ENCODE measurements at regions not wholly inside any gene's neighbourhood (a gene's known extent, or its start where the extent isn't known, plus 50 kb on each side); places are given as distances from the start of the nearest gene placed in this dataset.

DNA sequence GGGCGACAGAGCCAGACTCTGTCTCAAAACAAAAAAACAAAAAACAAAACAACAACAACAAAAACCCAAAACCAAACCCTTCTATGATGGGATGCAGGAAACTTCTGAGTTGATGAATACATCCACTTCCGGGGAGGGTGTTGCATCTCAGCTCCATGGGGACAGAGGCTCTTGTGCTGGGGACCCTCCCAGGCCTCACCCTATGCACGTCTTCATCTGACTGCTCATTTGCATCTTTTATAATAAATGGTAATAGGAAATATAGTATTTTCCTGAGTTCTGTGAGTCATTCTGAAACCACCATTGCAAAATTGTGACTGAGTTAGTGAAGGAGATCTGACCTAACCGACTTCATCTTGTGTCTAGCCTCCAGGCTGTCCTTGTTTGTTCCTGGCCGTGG lies 109.5 kb upstream of the SLC28A3 start:
- DNase-seq (ENCODE audit: low read depth) = no peak

DNA sequence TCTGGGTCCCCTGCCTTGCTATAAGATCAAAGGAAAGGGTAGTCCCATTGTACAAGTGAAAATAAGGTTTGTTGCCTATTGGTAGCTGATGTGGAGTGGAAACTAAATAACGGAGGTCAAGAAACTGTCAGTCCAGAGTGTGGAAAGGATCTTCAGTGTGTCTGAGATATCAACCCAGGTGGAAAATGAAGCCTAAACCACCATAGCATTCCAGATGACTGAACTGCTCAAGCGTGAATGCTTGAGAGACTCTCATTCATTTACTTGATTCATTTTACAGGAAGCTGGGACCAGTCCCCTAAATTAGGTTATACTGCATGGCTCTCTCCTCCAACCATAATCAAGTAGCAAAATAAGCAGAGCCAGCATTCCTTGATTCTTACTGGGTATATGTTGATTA lies 116.0 kb upstream of the SLC28A3 start:
- no peak for DNase-seq (ENCODE audit: low read depth)

DNA sequence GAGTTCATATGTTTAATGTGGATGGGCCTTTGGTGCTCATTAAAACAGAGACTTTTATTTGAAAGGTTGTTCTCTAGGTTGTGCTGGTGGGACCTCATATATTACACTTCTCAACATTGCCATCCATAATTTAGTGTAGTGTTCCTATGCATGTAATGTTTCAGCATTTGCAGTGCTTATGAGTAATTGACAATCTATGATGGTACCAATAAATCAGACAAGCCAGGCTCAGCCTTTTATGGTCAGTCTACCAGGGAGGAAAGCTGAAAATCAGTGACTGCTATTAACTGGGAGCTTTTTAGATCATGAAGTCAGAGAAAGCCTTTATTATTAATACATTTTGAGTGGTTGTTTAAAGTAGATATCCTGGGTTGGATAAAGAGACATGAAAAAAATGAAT lies 120.1 kb upstream of the SLC28A3 start:
- no peak for DNase-seq (ENCODE audit: low read depth)

DNA sequence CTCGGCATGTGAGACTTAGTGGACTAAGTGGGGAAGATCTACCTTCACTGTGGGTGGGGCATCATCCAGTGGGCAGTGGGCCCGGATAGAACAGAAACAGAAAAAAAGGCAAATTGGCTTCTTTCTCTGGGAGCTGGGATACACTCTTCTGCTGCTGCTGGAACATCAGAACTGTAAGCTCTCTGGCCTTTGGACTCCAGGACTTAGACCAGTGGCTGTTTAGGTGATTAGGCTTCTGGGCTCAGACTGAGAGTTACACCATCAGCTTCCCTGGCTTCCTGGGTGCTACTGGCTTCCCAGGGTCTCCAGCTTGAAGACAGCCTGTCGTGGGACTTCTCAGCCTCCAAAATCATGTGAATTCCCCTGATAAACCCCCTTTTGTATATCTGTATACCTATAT lies 122.7 kb upstream of the SLC28A3 start:
- no peak for DNase-seq (ENCODE audit: low read depth)

DNA sequence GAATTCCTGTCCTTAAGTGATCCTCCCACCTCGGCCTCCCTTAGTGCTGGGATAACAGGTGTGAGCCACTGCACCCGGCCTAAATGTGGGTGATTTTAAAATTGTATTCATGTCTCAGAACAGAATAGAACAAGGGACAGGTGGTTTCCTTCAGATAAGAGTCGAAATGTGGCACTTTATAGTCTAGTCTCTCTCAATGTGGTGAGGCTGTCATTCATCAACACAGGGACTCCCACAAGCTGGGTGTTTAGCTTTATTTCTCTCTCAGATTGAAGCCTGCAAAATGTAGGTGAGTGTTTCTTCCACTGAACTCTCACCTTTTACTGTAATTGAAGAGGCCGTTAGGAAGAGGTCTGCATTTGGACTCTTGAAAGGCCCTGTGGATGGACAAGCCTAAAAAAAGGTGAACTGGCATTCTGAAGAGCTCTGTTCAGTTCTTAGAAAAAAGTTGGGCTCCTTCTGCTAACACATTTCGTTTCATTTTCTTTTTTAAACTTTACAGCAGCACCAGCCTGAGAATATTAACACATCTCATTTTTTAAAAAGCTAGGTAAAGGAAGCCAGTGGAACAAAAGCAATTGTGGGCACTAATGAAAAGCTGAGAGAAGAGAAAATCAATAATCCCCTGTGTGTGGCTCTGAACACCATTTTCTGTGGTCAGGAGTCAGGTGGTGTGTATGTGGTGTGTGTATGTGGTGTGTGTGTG lies 126.2 kb upstream of the SLC28A3 start:
- DNase-seq (ENCODE audit: low read depth) = no peak

DNA sequence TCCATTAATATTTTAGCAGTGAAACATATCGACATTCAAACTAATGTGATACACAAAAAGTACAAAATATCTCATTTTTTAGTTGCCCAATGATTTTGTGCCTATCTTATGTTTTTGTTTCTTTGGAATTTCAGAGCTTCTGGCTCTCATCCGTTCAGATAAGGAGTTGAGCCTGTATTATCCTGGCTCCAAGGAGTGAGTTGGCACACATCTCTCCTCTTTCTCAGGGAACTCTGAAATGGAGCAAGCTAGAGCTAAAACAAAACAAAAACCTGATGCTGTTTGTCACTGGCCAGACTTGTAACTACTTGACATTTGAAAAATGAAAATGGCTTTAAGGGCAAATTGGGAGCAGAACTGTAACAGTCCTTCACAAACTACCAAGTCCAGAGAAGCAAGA lies 131.3 kb upstream of the SLC28A3 start:
- no peak for DNase-seq (ENCODE audit: low read depth)

DNA sequence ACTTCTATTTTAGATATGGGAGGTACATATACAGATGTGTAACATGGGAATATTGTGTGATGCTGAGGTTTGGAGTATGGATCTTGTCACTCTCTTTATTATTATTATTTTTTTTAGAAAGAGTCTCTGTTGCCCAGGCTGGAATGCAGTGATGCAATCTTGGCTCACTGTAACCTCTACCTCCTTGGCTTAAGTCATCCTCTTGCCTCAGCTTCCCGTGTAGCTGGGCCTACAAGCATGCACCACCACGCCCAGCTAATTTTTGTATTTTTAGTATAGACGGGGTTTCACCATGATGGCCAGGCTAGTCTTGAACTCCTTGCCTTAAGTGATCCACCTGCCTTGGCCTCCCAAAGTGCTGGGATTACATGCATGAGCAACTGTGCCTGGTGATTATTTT lies 138.4 kb upstream of the SLC28A3 start:
- DNase-seq (ENCODE audit: low read depth) = no peak

DNA sequence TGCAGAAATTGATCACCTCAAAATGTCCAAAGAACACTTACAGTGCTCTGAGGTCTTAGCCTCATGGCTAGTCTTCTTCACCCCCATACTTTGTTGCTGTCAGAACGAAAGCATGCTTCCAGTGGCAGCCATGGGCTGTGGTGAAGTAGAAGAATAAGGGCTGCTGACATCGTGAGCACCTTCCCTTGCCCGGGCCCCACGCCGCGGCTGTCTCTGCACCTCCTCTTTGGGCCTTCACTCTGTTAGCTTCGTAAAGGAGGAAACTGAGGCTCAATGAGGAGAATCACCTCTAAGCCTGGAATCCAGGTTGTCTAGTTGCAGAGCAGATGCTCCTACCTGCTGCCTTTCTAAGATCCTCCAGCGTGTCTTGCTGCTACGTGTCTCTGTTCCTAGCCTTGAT lies 139.5 kb upstream of the SLC28A3 start:
- no peak for DNase-seq (ENCODE audit: low read depth)

DNA sequence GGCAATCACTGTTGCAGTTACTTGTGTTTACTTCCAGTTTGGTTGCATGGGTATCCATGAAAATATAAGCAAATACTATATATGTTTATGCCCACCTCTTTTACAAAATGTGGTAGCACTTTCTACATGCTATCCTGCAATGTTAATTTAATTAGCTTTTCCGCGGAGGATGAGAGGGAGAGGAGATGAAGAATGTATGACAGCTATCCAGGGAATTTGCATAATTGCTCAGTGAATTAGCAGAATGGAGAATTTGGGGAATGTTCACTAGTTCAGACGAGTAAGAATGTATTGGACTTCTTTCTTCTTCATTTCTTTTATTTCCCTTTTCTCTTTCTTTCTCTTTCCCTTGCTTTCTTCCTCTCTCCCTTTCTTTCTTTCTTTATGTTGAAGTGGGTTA lies 140.7 kb upstream of the SLC28A3 start:
- no peak for DNase-seq (ENCODE audit: low read depth)

DNA sequence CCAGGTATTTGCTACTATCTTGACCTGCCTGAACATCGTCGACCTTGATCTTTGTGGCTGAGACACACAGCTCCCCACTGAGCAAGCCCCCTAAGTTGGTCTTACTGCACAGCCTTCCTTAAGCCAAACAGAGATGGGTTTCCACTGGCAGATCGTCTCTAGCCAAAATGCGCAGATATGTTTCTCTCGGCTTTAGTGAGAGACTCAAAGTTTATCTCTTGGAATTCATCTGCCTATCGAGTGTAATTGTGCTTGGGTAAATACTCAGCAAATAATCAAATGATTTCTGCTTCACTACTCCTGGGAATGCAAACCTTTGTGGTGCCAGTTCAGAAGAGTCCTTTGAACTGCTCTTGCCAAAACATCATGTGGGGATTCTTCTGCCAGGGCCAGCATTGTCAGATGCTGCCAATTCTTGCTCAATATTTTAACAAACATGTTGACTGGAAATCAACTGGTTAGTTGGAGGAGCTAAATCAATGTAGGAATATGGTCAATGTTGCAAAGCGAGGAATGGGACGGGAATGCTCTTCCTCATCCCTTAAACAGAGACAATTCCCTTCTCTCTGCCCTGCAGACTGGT lies 141.2 kb upstream of the SLC28A3 start:
- no peak for DNase-seq (ENCODE audit: low read depth)

DNA sequence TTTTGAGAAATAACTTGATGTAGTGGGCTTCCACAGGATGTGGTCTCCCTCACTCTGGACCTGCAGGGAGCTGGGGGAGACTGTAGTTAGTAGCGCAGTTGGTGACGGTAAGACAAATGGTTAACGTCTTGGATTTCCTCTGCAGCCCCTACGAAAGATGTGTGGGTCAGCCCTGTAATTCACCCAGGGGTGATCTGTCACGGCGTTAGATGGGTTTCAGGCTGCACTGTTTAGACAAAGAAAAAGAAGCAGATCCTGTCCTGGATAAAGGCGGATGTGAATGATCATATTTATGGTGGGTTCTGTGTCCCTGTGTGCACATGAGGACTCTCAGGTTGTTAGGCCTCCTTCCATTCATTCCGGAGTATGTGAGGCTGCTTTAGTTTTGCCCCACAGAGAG lies 142.0 kb upstream of the SLC28A3 start:
- DNase-seq (ENCODE audit: low read depth) = no peak

DNA sequence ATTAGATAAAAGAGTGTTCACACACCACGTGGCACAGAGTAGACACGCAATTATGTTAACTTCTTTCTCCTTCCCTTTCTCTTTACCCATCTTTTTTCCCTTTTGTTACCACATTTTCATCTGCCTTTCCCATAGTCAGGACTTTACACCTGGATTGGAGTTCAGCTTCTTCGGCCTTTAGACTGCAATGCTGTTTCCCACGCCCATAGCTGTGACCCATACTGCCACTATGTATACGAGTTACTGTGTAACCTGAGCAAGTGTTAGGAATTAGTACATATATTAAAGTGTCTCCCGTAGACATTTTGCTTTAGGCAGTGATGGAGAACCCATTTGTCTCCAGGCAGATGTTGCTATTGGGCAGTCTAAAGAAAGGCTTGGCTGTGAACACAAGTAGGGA lies 143.6 kb upstream of the SLC28A3 start:
- no peak for DNase-seq (ENCODE audit: low read depth)

DNA sequence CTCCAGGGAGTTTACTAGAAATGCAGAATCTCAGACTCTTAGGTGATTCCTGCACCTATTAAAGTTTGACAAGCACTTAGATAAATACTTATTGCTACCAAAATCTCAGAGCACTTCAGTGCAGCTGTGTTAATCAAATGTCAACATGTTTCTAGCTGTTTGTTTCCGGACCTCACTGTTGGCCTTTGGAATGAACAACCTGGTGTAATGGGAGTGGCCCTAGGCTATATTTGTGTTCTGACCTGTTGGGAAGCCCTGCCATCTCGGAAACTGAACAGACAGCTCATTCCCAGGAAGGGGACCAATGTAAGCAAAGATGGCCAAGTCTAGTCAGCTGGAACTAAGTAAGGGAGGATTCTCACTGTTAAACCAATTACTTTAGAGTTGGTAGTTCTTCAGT lies 145.0 kb upstream of the SLC28A3 start:
- no peak for DNase-seq (ENCODE audit: low read depth)

DNA sequence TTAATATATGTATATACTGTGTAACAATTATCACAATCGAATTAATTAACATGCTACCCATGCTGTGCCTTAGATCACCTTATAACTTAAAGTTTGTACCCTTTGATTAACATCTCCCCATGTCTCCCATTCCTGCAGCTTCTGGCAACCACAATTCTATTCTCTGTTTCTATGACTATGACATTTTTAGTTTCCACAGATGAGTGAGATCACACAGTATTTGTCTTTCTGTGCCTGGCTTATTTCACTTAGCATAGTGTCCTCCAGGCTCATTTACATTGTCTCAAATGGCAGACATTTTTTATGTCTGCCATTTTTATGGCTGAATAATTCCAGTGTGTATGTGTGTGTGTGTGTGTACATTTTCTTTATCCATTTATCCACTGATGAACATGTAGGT lies 146.1 kb upstream of the SLC28A3 start:
- no peak for DNase-seq (ENCODE audit: low read depth)

DNA sequence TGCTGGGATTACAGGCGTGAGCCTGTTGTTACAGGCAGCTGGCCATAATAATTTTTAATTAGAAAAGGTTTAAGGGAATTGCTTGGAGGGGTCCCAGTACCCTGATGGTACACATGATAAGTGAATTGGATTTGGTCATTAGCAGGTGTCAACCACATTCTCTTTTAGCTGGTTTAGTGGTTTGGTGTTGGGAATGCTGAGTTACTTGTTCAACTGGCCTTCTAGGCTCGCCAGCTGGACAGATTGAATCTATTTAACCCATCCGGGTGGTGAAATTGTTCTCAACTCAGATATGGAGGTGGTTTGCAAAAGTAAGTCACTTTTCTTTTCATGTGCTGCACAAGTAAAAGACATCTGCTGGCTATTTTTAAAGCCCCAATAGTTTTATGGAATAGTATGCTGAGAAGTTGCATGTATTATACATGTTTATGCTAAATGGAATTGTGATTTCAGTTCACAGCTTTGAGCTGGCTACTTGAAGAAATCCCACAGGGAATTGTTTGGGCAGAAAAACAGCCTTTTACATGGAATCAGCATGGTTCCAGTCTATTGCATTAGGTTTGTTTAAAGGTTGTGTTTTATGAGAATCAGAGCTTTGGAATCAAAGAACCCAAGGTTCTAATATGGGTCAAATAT lies 149.8 kb upstream of the SLC28A3 start:
- DNase-seq (ENCODE audit: low read depth) = no peak

DNA sequence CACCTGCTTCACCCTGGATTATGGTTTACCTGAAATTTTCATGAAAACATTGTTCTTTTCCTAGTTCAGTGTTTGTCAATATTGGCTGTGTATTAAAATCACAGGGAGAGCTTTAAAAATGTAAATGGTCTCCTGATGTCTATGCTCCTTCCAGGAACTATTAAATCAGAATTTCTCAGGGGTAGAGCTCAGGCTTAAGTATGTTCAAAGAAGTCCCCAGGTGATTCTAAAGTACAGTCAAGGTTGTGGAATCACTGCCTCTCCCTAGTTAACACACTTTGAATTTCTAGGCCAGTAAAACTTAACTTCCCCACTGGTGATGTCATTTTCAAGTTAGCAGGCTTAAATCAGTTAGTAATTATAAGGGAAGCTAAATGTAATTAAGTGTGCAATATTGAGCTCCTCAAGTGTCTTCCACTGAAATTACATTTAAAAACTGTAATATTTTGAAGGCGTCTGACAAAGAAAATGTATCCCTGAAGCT lies 150.3 kb upstream of the SLC28A3 start:
- DNase-seq (ENCODE audit: low read depth) = no peak

DNA sequence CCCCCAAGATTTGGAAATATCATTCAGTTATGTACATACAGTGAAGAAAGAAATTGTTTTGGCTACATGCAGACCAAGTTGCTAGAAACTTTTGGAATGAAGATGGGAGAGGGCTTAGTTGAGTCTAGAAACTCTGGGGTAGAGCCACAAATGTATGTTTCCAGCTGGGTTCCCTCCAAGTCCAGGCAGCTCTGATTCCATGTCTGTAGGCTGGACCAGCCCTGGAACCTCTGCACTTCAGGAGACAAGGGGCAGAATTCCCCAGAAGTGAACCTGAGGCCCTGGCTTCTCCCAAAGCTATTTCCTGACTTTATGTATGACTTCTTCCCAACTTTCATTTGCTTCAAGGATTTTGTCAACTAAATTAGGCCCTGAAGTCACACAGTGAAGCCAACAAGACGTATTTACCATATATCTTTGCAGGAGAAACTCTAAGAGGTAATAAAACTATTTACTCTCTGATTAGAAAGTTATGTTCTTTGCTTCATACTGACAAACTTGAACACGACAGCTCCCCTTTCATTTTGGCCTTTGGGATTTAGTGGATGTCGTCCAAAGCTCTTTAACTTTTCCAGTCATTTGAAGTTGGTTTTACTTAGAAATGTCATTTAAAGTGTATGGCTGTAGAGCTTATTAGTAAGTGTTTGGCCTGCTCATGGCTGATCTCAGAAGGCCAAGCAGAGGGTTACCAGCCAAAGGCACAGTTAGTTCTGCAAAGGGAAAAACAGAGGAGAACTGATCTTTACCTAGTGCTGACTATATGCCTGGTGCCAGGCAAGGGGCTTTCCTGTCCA lies 152.0 kb upstream of the SLC28A3 start:
- DNase-seq (ENCODE audit: low read depth) = no peak

DNA sequence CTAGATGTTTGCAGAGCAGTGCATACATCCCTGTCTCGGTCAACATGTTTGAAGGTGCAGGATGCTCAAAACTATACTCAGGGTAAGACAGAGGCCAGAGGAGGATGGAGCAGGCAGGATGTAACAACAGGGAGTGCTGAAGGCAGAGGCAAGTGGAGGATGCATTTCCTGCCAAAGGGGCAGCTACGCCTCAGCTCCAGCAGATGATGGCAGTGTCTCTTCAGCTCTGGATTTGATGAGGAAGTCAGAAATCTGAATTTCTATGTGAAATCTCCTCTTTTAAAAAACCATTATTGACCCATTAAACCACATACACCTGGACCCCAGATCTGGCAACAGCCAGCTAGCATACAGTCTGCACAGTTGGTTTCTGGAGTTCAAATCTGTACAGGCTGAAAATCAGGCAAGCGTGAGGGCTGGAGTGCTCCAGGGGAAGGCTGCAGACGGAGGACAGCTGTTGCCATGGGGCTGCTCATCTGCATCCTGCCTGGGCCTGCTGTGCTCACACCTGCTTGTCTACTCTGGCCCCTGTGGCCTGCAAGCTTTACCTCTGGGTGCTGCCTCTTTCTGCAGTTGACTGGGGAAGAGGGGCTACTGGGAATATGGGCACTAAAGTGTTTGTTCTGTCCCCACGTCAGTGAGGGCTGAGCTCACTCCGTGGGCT lies 152.9 kb upstream of the SLC28A3 start:
- no peak for DNase-seq (ENCODE audit: low read depth)

DNA sequence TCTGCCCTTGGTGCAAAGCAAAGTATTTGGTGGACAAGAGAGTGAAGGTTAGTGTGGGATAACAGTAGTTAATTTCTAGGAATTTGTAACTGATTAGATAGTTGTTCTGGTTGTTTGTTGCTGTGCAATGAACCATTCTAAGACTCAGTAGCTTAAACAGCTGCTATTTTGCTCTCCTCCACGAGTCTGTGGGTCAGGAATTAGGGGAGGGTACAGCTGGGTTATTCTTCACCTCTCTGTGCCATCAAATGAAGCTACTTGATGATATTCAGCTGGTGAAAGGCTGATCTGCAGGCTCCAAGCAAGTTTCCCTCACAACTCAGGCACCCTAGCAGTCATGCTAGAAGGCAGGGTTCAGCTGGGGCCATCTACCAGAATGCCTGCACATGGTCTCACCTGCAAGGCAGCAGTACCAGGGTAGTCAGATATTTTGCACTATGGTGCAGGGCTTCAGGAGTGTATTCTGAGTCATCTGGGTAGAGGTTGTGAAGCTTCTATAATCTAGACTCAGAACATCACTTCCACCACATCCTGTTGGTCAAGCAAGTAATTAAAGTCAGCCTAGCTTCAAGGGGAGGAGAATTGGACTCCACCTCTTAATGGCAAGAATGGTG lies 159.5 kb upstream of the SLC28A3 start:
- DNase-seq (ENCODE audit: low read depth) = no peak

DNA sequence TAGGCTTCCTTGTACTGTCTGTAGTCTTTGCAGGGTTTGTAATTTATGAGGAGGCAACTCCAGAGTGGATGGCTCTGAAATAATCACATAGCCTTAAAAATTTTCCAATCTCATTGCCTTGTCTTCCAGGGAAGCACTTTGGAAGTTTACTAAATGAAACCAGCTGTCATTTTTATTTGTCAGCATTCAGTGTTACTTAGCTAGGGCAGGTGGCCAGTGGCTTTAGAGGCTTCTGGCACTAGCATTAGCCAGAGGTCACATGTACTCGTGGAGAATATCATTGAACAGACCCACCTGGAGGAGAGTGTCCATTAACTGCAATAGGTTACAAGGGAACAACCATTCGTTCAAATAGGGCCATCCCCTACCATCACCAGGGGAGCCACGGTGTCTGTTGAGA lies 160.3 kb upstream of the SLC28A3 start:
- DNase-seq (ENCODE audit: low read depth) = no peak

DNA sequence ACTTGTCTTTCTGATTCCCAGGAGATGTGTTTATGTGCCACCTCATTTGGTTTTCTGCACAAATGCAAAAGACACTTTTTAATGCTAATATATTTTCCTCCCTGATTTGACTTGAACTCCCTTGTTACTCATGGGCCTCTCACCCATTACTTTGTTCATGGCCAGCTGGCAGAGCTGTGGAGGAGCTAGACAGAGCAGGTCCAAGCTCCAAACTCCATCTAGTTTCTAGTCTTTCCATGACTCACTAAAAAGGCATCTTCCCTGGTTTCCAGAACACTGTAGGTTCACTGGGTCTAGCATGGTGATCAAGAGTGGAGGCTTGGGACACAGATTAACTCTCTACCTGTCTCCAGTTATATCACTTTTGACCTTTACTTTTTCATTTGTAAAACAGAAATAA lies 161.0 kb upstream of the SLC28A3 start:
- no peak for DNase-seq (ENCODE audit: low read depth)

All from LHCN-M2 (cell line).